Kidney capillary endothelial cell (primary cell): ENCODE measurements at regions not wholly inside any gene's neighbourhood (a gene's known extent, or its start where the extent isn't known, plus 50 kb on each side); places are given as distances from the start of the nearest gene placed in this dataset.
A peak's percentile ranks its signal among the peaks of the same experiment; 100 is the strongest.
"Not testable (repeated sequence)": the region's sequence is repeated elsewhere in the genome, so short reads cannot be mapped to it uniquely, and the experiment has no call there.

Experiments
- DNase-seq: peaks from one replicate; pipeline ENCODE4 v3.0.0-alpha.2; 2018; ENCODE audit warnings: low spot score

GRCh38 chr2:138315619-138316018 is 186.0 kb upstream of the SPOPL start:
- not testable (repeated sequence) for DNase-seq

- no peak for DNase-seq
These were observed 182.0 kb upstream of the SPOPL start for GRCh38 chr2:138319616-138320015.

GRCh38 chr2:138321458-138321857 is 180.1 kb upstream of the SPOPL start:
- DNase-seq, result no peak

GRCh38 chr2:138323382-138324067 is 178.0 kb upstream of the SPOPL start:
- DNase-seq, result no peak

- DNase-seq, result no peak
These were observed 177.3 kb upstream of the SPOPL start for GRCh38 chr2:138324068-138324771.

GRCh38 chr2:138327967-138328366 is 173.6 kb upstream of the SPOPL start:
- no peak for DNase-seq

GRCh38 chr2:138329162-138329561 is 172.4 kb upstream of the SPOPL start:
- no peak for DNase-seq

GRCh38 chr2:138329591-138329990 is 172.0 kb upstream of the SPOPL start:
- no peak for DNase-seq

GRCh38 chr2:138333121-138333520 is 168.4 kb upstream of the SPOPL start:
- DNase-seq, result no peak

- no peak for DNase-seq
These were observed 167.9 kb upstream of the SPOPL start for GRCh38 chr2:138333677-138334076.

GRCh38 chr2:138334323-138334722 is 167.2 kb upstream of the SPOPL start:
- no peak for DNase-seq

GRCh38 chr2:138335036-138335435 is 166.5 kb upstream of the SPOPL start:
- DNase-seq, result no peak

- DNase-seq, result no peak
These were observed 165.4 kb upstream of the SPOPL start for GRCh38 chr2:138336146-138336545.

- no peak for DNase-seq
These were observed 146.3 kb upstream of the SPOPL start for GRCh38 chr2:138355244-138355643.

- DNase-seq, result no peak
These were observed 145.4 kb upstream of the SPOPL start for GRCh38 chr2:138356178-138356577.

- no peak for DNase-seq
These were observed 142.0 kb upstream of the SPOPL start for GRCh38 chr2:138359532-138359931.

GRCh38 chr2:138364554-138365162 is 136.9 kb upstream of the SPOPL start:
- DNase-seq, result no peak

GRCh38 chr2:138365581-138365980 is 136.0 kb upstream of the SPOPL start:
- DNase-seq, result no peak

GRCh38 chr2:138369856-138370255 is 131.7 kb upstream of the SPOPL start:
- DNase-seq, result no peak

GRCh38 chr2:138373993-138374408 is 127.6 kb upstream of the SPOPL start:
- DNase-seq, result peak; percentile 47

GRCh38 chr2:138381373-138381772 is 120.2 kb upstream of the SPOPL start:
- no peak for DNase-seq

GRCh38 chr2:138382672-138383071 is 118.9 kb upstream of the SPOPL start:
- DNase-seq, result no peak

GRCh38 chr2:138386191-138386590 is 115.4 kb upstream of the SPOPL start:
- DNase-seq, result not testable (repeated sequence)
